GM19035 (cell line): ENCODE measurements at regions not wholly inside any gene's neighbourhood (a gene's known extent, or its start where the extent isn't known, plus 50 kb on each side); places are given as distances from the start of the nearest gene placed in this dataset.
"Not testable (repeated sequence)": the region's sequence is repeated elsewhere in the genome, so short reads cannot be mapped to it uniquely, and the experiment has no call there.

Experiments
- ATAC-seq: cut with Tn5 transposase; IDR thresholded peaks from one replicate; pipeline ENCODE4 v1.9.1; 2021; ENCODE audit not compliant: unreplicated experiment

GRCh38 chr2:223180463-223180862 is 128.5 kb downstream of the KCNE4 start:
- no peak for ATAC-seq

- no peak for ATAC-seq
Measured at GRCh38 chr2:223181561-223181960, 129.6 kb downstream of the KCNE4 start.

GRCh38 chr2:223182356-223182755 is 130.4 kb downstream of the KCNE4 start:
- ATAC-seq, result no peak

GRCh38 chr2:223185638-223186037 is 133.6 kb downstream of the KCNE4 start:
- no peak for ATAC-seq

- no peak for ATAC-seq
Measured at GRCh38 chr2:223187256-223187655, 135.3 kb downstream of the KCNE4 start.

- not testable (repeated sequence) for ATAC-seq
Measured at GRCh38 chr2:223190561-223191206, 138.7 kb downstream of the KCNE4 start.

- ATAC-seq, result no peak
Measured at GRCh38 chr2:223196331-223196730, 144.3 kb downstream of the KCNE4 start.

- ATAC-seq, result no peak
Measured at GRCh38 chr2:223197046-223197445, 145.1 kb downstream of the KCNE4 start.

- ATAC-seq, result no peak
Measured at GRCh38 chr2:223199531-223200515, 147.8 kb downstream of the KCNE4 start.

- ATAC-seq, result no peak
Measured at GRCh38 chr2:223203971-223204929, 152.3 kb downstream of the KCNE4 start.

- no peak for ATAC-seq
Measured at GRCh38 chr2:223210489-223210888, 158.5 kb downstream of the KCNE4 start.

GRCh38 chr2:223214394-223215253 is 162.6 kb downstream of the KCNE4 start:
- no peak for ATAC-seq

- no peak for ATAC-seq
Measured at GRCh38 chr2:223215254-223215516, 163.2 kb downstream of the KCNE4 start.

GRCh38 chr2:223217373-223217772 is 165.4 kb downstream of the KCNE4 start:
- ATAC-seq, result no peak

- no peak for ATAC-seq
Measured at GRCh38 chr2:223218587-223219178, 166.7 kb downstream of the KCNE4 start.

GRCh38 chr2:223219872-223220657 is 168.1 kb downstream of the KCNE4 start:
- no peak for ATAC-seq

GRCh38 chr2:223220658-223220925 is 168.6 kb downstream of the KCNE4 start:
- ATAC-seq, result no peak

- ATAC-seq, result no peak
Measured at GRCh38 chr2:223221139-223221835, 169.3 kb downstream of the KCNE4 start.

- ATAC-seq, result no peak
Measured at GRCh38 chr2:223222397-223222796, 170.4 kb downstream of the KCNE4 start.
